GM23338 (cell line): ENCODE measurements at regions not wholly inside any gene's neighbourhood (a gene's known extent, or its start where the extent isn't known, plus 50 kb on each side); places are given as distances from the start of the nearest gene placed in this dataset.

Experiments
- CREB1 ChIP-seq: fragments of 250-450 bp; sonication (Bioruptor Pico); IDR thresholded peaks from 2 replicates; pipeline ENCODE4 v1.5.0; 2020; ENCODE audit warnings: low read depth, mild to moderate bottlenecking, moderate library complexity
- EZH2 ChIP-seq: fragments of 200-600 bp; sonication (generic); IDR thresholded peaks from one replicate; pipeline ENCODE4 v1.8.0; 2017; ENCODE audit warnings: antibody characterized with exemption, mild to moderate bottlenecking, low read depth; ENCODE audit not compliant: unreplicated experiment
- EZH2phosphoT487 ChIP-seq: fragments of 200-600 bp; sonication (generic); IDR thresholded peaks from one replicate; pipeline ENCODE4 v1.8.1; 2018; ENCODE audit warnings: antibody characterized with exemption; ENCODE audit not compliant: unreplicated experiment
- JUNB ChIP-seq: IDR thresholded peaks from one replicate; pipeline ENCODE4 v1.6.1; 2016; ENCODE audit warnings: antibody characterized with exemption; ENCODE audit not compliant: unreplicated experiment
- NANOG ChIP-seq: IDR thresholded peaks from 2 replicates; pipeline ENCODE4 v1.6.1; 2016; ENCODE audit warnings: antibody characterized with exemption, borderline replicate concordance
- POLR2AphosphoS5 ChIP-seq: IDR thresholded peaks from 2 replicates; pipeline ENCODE4 v1.6.1; 2016; ENCODE audit warnings: antibody characterized with exemption, low read depth
- ZNF114 ChIP-seq: fragments of 250-450 bp; sonication (Bioruptor Pico); IDR thresholded peaks from 2 replicates; pipeline ENCODE4 v1.5.0; 2020; ENCODE audit warnings: mild to moderate bottlenecking, moderate library complexity
- TF ChIP-seq, protein P1 (sequence below): IDR thresholded peaks from one replicate; pipeline ENCODE4 v1.6.1; 2018; ENCODE audit warnings: antibody characterized with exemption; ENCODE audit not compliant: unreplicated experiment
- TF ChIP-seq, protein P2 (sequence below), 2 experiments: fragments of 200-600 bp in 1 of 2; sonication (generic) in 1 of 2; conservative IDR thresholded peaks; 2 replicates each; pipeline versions ENCODE4 v1.5.1 to v1.6.1; 2016 to 2017; ENCODE audit warnings: antibody characterized with exemption in 2 of 2, low read depth in 2 of 2, mild to moderate bottlenecking in 2 of 2, moderate library complexity in 1 of 2
- TF ChIP-seq, protein P3 (sequence below): IDR thresholded peaks from 2 replicates; pipeline ENCODE4 v1.6.1; 2016; ENCODE audit warnings: antibody characterized with exemption

DNA sequence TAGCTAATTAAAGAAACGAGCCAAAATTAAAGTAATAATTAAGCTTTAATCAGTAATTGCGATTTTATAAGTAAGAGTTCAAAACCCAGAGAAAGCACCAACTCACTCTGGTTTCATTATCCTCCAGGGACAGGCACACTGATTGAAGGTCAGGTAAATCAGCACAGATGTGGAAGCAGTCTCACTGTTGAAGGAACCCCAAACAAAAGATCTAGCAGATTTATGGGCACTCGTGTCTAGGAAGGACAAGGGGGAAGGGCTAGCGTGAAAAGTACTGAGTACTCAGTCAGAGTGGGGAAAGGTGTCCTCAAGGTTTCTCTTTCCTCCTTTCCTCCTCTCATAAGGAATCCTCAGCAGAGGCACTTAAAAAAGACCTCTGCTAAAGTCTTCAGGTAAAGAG, 320.1 kb downstream of the PYDC2 start:
- TF ChIP-seq, protein P1, sequence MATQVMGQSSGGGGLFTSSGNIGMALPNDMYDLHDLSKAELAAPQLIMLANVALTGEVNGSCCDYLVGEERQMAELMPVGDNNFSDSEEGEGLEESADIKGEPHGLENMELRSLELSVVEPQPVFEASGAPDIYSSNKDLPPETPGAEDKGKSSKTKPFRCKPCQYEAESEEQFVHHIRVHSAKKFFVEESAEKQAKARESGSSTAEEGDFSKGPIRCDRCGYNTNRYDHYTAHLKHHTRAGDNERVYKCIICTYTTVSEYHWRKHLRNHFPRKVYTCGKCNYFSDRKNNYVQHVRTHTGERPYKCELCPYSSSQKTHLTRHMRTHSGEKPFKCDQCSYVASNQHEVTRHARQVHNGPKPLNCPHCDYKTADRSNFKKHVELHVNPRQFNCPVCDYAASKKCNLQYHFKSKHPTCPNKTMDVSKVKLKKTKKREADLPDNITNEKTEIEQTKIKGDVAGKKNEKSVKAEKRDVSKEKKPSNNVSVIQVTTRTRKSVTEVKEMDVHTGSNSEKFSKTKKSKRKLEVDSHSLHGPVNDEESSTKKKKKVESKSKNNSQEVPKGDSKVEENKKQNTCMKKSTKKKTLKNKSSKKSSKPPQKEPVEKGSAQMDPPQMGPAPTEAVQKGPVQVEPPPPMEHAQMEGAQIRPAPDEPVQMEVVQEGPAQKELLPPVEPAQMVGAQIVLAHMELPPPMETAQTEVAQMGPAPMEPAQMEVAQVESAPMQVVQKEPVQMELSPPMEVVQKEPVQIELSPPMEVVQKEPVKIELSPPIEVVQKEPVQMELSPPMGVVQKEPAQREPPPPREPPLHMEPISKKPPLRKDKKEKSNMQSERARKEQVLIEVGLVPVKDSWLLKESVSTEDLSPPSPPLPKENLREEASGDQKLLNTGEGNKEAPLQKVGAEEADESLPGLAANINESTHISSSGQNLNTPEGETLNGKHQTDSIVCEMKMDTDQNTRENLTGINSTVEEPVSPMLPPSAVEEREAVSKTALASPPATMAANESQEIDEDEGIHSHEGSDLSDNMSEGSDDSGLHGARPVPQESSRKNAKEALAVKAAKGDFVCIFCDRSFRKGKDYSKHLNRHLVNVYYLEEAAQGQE, result no peak
- TF ChIP-seq, protein P2, sequence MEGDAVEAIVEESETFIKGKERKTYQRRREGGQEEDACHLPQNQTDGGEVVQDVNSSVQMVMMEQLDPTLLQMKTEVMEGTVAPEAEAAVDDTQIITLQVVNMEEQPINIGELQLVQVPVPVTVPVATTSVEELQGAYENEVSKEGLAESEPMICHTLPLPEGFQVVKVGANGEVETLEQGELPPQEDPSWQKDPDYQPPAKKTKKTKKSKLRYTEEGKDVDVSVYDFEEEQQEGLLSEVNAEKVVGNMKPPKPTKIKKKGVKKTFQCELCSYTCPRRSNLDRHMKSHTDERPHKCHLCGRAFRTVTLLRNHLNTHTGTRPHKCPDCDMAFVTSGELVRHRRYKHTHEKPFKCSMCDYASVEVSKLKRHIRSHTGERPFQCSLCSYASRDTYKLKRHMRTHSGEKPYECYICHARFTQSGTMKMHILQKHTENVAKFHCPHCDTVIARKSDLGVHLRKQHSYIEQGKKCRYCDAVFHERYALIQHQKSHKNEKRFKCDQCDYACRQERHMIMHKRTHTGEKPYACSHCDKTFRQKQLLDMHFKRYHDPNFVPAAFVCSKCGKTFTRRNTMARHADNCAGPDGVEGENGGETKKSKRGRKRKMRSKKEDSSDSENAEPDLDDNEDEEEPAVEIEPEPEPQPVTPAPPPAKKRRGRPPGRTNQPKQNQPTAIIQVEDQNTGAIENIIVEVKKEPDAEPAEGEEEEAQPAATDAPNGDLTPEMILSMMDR (conservative IDR thresholded peaks at IDR 0.05; ENCODE audit: low read depth in 2 of 2), result no peak
- TF ChIP-seq CREB1 (CRISPR knock-in tag) (no peak), EZH2phosphoT487 (no peak), POLR2AphosphoS5 (no peak), JUNB (no peak), EZH2 (no peak), NANOG (no peak), ZNF114 (no peak)
- TF ChIP-seq, protein P3, sequence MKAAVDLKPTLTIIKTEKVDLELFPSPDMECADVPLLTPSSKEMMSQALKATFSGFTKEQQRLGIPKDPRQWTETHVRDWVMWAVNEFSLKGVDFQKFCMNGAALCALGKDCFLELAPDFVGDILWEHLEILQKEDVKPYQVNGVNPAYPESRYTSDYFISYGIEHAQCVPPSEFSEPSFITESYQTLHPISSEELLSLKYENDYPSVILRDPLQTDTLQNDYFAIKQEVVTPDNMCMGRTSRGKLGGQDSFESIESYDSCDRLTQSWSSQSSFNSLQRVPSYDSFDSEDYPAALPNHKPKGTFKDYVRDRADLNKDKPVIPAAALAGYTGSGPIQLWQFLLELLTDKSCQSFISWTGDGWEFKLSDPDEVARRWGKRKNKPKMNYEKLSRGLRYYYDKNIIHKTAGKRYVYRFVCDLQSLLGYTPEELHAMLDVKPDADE, result no peak
